Prostate gland (tissue), 2 donors: ENCODE measurements at regions not wholly inside any gene's neighbourhood (a gene's known extent, or its start where the extent isn't known, plus 50 kb on each side); places are given as distances from the start of the nearest gene placed in this dataset.
"Not testable (repeated sequence)": the region's sequence is repeated elsewhere in the genome, so short reads cannot be mapped to it uniquely, and the experiment has no call there.

Source experiments
- DNase-seq: peaks from one replicate; pipeline ENCODE4 v3.0.0-alpha.2; 2019; ENCODE audit warnings: low spot score
- H3K27ac ChIP-seq, 2 donors: fragments of 200-600 bp; sonication (generic); 2 replicates each; pipeline ENCODE4 v1.5.1; 2017 to 2019
- H3K27me3 ChIP-seq: fragments of 200-600 bp; sonication (generic); replicated peaks from 2 replicates; pipeline ENCODE4 v1.5.1; 2019; ENCODE audit not compliant: insufficient read depth
- H3K36me3 ChIP-seq, 2 donors: fragments of 200-600 bp; sonication (generic); 1 replicate in 1 of 2; 2 replicates in 1 of 2; pipeline versions ENCODE4 v1.5.1 to v1.8.1; 2017 to 2019
- H3K4me1 ChIP-seq: fragments of 200-600 bp; sonication (generic); replicated peaks from 2 replicates; pipeline ENCODE4 v1.5.1; 2019
- H3K4me3 ChIP-seq, 2 donors: fragments of 200-600 bp; sonication (generic); 2 replicates each; pipeline ENCODE4 v1.5.1; 2017 to 2019
- H3K9me3 ChIP-seq: fragments of 200-600 bp; sonication (generic); 2 replicates; pipeline ENCODE4 v1.5.1; 2017
- POLR2A ChIP-seq: fragments of 450-650 bp; IDR thresholded peaks from one replicate; pipeline ENCODE4 v1.6.1; 2016; ENCODE audit warnings: antibody characterized with exemption, mild to moderate bottlenecking
- POLR2AphosphoS5 ChIP-seq: sonication (generic); formaldehyde crosslinking; IDR thresholded peaks from one replicate; pipeline ENCODE4 v1.6.1; 2017; ENCODE audit warnings: antibody characterized with exemption
- WGBS: methylation state at CpG from one replicate; pipeline ENCODE4 v1.1.5; 2018; 5-methylcytosine and 5-hydroxymethylcytosine counted together
- intact Hi-C: fragments of 100-400 bp; cut with DNase I; formaldehyde crosslinking; loops from one replicate; pipeline ENCODE4 v1.14.2; 2022
- TF ChIP-seq, protein P1 (sequence below), 4 experiments: fragments of 200-600 bp in 2 of 4; fragments of 450-650 bp in 2 of 4; sonication (generic) in 2 of 4; IDR thresholded peaks; 1 replicate in 3 of 4; 2 replicates in 1 of 4; pipeline ENCODE4 v1.5.1; 2016 to 2019; ENCODE audit warnings: antibody characterized with exemption in 4 of 4, mild to moderate bottlenecking in 2 of 4, moderate library complexity in 2 of 4

GRCh38 chr1:73327180-73327793 is 870.7 kb downstream of the LRRIQ3 start:
- H3K9me3 ChIP-seq: no peaks in the 10 kb centered on the region
- TF ChIP-seq, protein P1, sequence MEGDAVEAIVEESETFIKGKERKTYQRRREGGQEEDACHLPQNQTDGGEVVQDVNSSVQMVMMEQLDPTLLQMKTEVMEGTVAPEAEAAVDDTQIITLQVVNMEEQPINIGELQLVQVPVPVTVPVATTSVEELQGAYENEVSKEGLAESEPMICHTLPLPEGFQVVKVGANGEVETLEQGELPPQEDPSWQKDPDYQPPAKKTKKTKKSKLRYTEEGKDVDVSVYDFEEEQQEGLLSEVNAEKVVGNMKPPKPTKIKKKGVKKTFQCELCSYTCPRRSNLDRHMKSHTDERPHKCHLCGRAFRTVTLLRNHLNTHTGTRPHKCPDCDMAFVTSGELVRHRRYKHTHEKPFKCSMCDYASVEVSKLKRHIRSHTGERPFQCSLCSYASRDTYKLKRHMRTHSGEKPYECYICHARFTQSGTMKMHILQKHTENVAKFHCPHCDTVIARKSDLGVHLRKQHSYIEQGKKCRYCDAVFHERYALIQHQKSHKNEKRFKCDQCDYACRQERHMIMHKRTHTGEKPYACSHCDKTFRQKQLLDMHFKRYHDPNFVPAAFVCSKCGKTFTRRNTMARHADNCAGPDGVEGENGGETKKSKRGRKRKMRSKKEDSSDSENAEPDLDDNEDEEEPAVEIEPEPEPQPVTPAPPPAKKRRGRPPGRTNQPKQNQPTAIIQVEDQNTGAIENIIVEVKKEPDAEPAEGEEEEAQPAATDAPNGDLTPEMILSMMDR (IDR thresholded peaks at IDR 0.05): no peak
- TF ChIP-seq POLR2AphosphoS5 (no peak), POLR2A (no peak)
- H3K27ac ChIP-seq: no peak overlapping the region
- H3K27me3 ChIP-seq: no peaks in the 10 kb centered on the region
- H3K4me1 ChIP-seq: no peaks in the 10 kb centered on the region
- intact Hi-C loops: no loop called here
- DNase-seq: no peak
- 88% methylated on average over 3 of the region's 3 CpGs for WGBS
- H3K4me3 ChIP-seq: no peak overlapping the region
- no peaks in the 10 kb centered on the region for H3K36me3 ChIP-seq

GRCh38 chr1:73326663-73327062 is 871.3 kb downstream of the LRRIQ3 start:
- no peaks in the 10 kb centered on the region for H3K4me1 ChIP-seq
- H3K27me3 ChIP-seq: no peaks in the 10 kb centered on the region
- TF ChIP-seq POLR2AphosphoS5 (no peak), POLR2A (no peak)
- TF ChIP-seq, protein P1 (IDR thresholded peaks at IDR 0.05): no peak
- no peaks in the 10 kb centered on the region for H3K9me3 ChIP-seq
- DNase-seq: no peak
- no peak overlapping the region for H3K4me3 ChIP-seq
- intact Hi-C loops: no loop called here
- no peak overlapping the region for H3K27ac ChIP-seq
- H3K36me3 ChIP-seq: no peaks in the 10 kb centered on the region
- WGBS: 94% methylated on average over 5 of the region's 5 CpGs

DNA sequence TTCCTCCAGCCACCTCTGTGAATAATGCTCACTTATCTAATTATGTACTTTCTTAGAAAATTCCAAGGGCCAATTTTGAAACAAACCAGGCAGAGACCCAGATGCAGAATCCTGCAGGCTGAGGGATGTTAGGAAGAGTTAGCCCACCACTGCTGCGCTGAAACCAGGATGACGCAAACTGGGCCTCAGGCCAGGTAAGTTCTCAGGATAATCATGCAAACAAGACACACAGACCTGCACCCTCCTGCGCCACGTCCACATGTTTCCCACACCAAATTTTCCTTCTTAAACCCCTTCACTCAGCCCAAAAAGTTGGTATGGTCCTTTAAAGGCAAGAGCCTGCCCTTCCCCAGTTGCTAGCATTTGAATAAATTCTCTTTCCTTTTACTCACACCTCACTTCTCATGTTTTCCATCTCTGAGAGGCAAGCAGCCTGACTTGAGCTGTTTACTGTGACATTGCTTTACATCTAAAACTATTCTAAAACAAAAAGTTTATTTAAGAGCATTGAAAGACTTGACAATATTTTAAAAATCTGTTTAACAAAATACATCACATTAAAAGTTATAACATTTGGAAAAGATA is 887.1 kb downstream of the LRRIQ3 start:
- H3K27me3 ChIP-seq: no peaks in the 10 kb centered on the region
- 56% methylated on average over 4 of the region's 4 CpGs for WGBS
- no peak for DNase-seq
- TF ChIP-seq POLR2AphosphoS5 (no peak), POLR2A (no peak)
- TF ChIP-seq, protein P1 (IDR thresholded peaks at IDR 0.05): no peak
- no peaks in the 10 kb centered on the region for H3K36me3 ChIP-seq
- intact Hi-C loops: no loop called here
- no peaks in the 10 kb centered on the region for H3K4me1 ChIP-seq
- H3K27ac ChIP-seq: no peak overlapping the region
- no peaks in the 10 kb centered on the region for H3K9me3 ChIP-seq
- no peak overlapping the region for H3K4me3 ChIP-seq

DNA sequence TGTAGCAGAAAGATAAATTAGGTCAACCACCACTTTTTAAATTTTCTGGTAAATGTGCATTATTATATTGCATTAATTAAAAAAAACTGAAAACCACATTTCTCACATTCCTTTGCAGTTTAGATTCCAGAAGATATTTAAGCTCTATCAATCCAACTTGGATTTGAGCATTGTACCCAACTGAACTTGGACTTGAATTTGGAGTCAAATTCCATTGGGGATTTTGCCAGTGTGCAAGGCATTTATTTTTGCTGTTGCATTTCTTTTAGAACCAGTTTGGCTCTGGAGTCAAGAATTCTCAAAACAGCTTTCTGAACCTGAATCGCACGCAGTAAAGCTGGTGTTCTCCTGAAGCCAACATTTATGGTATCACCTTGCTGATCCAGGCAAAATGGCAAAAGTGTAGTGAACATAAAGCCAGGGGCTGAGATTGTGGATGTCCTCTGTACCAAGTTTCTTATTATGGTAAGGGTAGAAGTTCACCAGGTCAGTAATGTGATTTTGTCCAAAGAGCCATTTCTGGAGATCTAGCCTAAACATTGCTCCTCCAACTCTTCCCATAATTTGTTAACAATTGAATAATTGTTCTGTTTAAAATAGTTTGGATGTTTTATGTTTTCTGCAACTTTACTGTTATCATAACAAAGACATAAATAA is 890.9 kb downstream of the LRRIQ3 start:
- no peaks in the 10 kb centered on the region for H3K4me1 ChIP-seq
- no peak for TF ChIP-seq POLR2AphosphoS5
- TF ChIP-seq, protein P1 (IDR thresholded peaks at IDR 0.05): no peak
- TF ChIP-seq POLR2A: no peak
- H3K27ac ChIP-seq: no peak overlapping the region
- H3K9me3 ChIP-seq: no peaks in the 10 kb centered on the region
- no peaks in the 10 kb centered on the region for H3K27me3 ChIP-seq
- intact Hi-C loops: no loop called here
- no peak for DNase-seq
- H3K36me3 ChIP-seq: no peaks in the 10 kb centered on the region
- 100% methylated on average over 2 of the region's 2 CpGs for WGBS
- H3K4me3 ChIP-seq: no peak overlapping the region

DNA sequence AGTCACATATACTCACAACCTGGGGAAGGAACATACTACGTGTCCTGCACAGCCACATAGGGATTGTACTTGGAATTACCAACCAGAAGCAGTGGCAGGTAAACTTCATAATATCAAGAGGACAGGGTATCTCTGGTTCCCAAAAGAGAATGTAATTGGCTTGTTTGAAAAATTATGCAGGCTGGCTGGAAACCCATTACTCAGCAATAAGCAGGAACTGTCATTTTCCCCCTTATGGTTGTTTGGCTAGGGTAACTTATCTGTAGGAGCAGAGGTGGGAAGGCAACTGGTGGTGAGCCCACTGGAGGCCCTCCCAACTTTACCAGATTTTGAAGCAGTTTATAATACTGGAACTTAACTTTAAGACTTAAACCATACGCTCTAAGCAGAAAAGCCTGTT is 924.1 kb downstream of the LRRIQ3 start:
- H3K4me3 ChIP-seq: no peak overlapping the region
- intact Hi-C loops: no loop called here
- H3K4me1 ChIP-seq: no peaks in the 10 kb centered on the region
- TF ChIP-seq, protein P1 (IDR thresholded peaks at IDR 0.05): no peak
- TF ChIP-seq POLR2A (no peak), POLR2AphosphoS5 (no peak)
- no peaks in the 10 kb centered on the region for H3K36me3 ChIP-seq
- no peaks in the 10 kb centered on the region for H3K9me3 ChIP-seq
- no peak overlapping the region for H3K27ac ChIP-seq
- no peak for DNase-seq
- H3K27me3 ChIP-seq: no peaks in the 10 kb centered on the region
- 86% methylated on average over 2 of the region's 2 CpGs for WGBS

DNA sequence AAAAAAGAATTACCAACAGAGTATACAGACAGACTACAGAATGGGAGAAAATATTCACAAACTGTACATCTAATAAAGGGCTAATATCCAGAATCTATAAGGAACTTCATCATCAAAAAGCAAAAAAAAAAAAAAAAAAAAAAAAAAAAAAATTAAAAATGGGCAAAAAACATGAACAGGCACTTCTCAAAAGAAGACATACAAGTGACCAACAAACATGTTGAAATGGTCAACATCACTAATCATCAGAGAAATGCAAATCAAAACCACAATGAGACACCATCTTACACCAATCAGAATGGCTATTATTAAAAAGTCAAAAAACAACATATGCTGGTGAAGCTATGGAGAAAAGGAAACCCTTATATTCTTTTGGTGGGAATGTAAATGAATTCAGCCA is 952.8 kb downstream of the LRRIQ3 start:
- H3K27me3 ChIP-seq, H3K36me3 ChIP-seq, H3K4me3 ChIP-seq, H3K27ac ChIP-seq, H3K4me1 ChIP-seq, DNase-seq, intact Hi-C loops, H3K9me3 ChIP-seq: not testable (repeated sequence)
